ENCODE measurements at regions not wholly inside any gene's neighbourhood (a gene's known extent, or its start where the extent isn't known, plus 50 kb on each side); places are given as distances from the start of the nearest gene placed in this dataset.
"Not testable (repeated sequence)": the region's sequence is repeated elsewhere in the genome, so short reads cannot be mapped to it uniquely, and the experiment has no call there.

- DNase-seq, result no peak
Observed at GRCh38 chr2:239723486-239724193, 301.5 kb downstream of the NDUFA10 start.

- DNase-seq, result no peak
Observed at GRCh38 chr2:239722760-239723470, 302.2 kb downstream of the NDUFA10 start.

- no peak for DNase-seq
Observed at GRCh38 chr2:239721991-239722759, 303.0 kb downstream of the NDUFA10 start.

GRCh38 chr2:239721531-239721930, 303.6 kb downstream of the NDUFA10 start:
- DNase-seq, result no peak

GRCh38 chr2:239720361-239721360, 304.5 kb downstream of the NDUFA10 start:
- DNase-seq, result no peak

- no peak for DNase-seq
Observed at GRCh38 chr2:239719791-239720360, 305.3 kb downstream of the NDUFA10 start.

- not testable (repeated sequence) for DNase-seq
Observed at GRCh38 chr2:239718991-239719390, 306.2 kb downstream of the NDUFA10 start.

GRCh38 chr2:239717706-239718105, 307.4 kb downstream of the NDUFA10 start:
- no peak for DNase-seq

- no peak for DNase-seq
Observed at GRCh38 chr2:239717319-239717675, 307.8 kb downstream of the NDUFA10 start.

- DNase-seq, result no peak
Observed at GRCh38 chr2:239716536-239717318, 308.4 kb downstream of the NDUFA10 start.

GRCh38 chr2:239716009-239716408, 309.1 kb downstream of the NDUFA10 start:
- DNase-seq, result no peak

GRCh38 chr2:239715606-239716005, 309.5 kb downstream of the NDUFA10 start:
- DNase-seq, result no peak

- DNase-seq, result no peak
Observed at GRCh38 chr2:239715202-239715601, 309.9 kb downstream of the NDUFA10 start.

GRCh38 chr2:239714116-239714515, 311.0 kb downstream of the NDUFA10 start:
- no peak for DNase-seq

GRCh38 chr2:239712755-239713154, 311.9 kb upstream of the HDAC4 start:
- DNase-seq, result no peak

GRCh38 chr2:239711911-239712570, 311.2 kb upstream of the HDAC4 start:
- no peak for DNase-seq

GRCh38 chr2:239710953-239711861, 310.4 kb upstream of the HDAC4 start:
- DNase-seq, result no peak

GRCh38 chr2:239706367-239706766, 305.5 kb upstream of the HDAC4 start:
- no peak for DNase-seq

GRCh38 chr2:239704737-239705136, 303.9 kb upstream of the HDAC4 start:
- no peak for DNase-seq

- DNase-seq, result no peak
Observed at GRCh38 chr2:239703834-239704233, 303.0 kb upstream of the HDAC4 start.
